ENCODE measurements at regions not wholly inside any gene's neighbourhood (a gene's known extent, or its start where the extent isn't known, plus 50 kb on each side); places are given as distances from the start of the nearest gene placed in this dataset.

DNA sequence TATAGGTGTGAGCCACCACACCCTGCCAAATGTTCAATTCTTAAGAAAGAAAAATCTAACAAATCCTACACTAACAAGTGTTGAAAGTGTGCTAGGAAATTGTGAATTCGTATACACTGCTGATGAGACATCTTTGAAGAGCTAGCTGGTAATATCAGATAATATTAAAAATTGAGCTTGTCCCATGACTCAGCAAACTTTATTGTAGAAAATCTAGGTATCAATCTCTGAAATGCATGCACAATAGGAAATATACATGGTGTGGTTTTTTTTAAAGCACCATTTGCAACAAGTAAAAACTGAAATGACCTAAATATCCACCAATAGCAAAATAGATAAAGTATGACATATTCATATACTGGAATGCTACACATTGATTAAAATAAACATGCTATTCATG lies 110.1 kb upstream of the NXT1 start (continued):
- TF ChIP-seq, protein P1, sequence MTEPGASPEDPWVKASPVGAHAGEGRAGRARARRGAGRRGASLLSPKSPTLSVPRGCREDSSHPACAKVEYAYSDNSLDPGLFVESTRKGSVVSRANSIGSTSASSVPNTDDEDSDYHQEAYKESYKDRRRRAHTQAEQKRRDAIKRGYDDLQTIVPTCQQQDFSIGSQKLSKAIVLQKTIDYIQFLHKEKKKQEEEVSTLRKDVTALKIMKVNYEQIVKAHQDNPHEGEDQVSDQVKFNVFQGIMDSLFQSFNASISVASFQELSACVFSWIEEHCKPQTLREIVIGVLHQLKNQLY (CRISPR knock-in tag; conservative IDR thresholded peaks at IDR 0.05) = no peak
- TF ChIP-seq ZNF217 (CRISPR knock-in tag; IDR thresholded peaks at IDR 0.05) = no peak

DNA sequence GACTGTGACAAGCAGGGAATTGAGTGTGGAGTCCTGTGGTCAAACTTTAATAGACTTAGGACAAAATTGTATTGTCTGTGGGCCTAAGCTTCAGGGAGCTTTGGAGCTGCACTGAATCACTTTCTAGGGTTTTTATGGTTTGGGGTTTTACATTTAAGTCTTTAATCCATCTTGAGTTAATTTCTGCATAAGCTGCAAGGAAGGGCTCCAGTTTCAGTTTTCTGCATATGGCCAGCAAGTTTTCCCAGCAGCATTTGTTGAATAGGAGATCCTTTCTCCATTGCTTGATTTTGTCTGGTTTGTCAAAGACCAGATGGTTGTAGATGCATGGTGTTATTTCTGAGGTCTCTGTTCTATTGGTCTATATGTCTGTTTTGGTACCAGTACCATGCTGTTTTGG lies 113.4 kb upstream of the NXT1 start:
- Histone ChIP-seq H3K9ac (ENCODE audit: insufficient read depth in 1 of 2, low read depth in 2 of 2, low read length in 2 of 2) (no peak overlapping the region), H3K79me2 (ENCODE audit: control insufficient read depth, insufficient read depth, low read length) (no peaks in the 10 kb centered on the region), H4K20me1 (replicated peaks; ENCODE audit: control insufficient read depth, insufficient read depth, low read length) (no peaks in the 10 kb centered on the region), H3K4me3 (no peak overlapping the region), H3K4me1 (replicated peaks in 1 of 2; ENCODE audit: control insufficient read depth in 2 of 2, insufficient read depth in 2 of 2, low read length in 2 of 2) (peaks cover 0 to 3% of the 10 kb centered on the region in 2 experiments; a peak in 1 of 5 replicates), H3K27ac (ENCODE audit: extremely low read depth, low read depth, low read length) (no peak overlapping the region), H3K36me3 (ENCODE audit: control insufficient read depth, insufficient read depth, low read length) (no peaks in the 10 kb centered on the region), H3K4me2 (ENCODE audit: insufficient read depth, low read length) (no peak overlapping the region), H2AFZ (ENCODE audit: low read depth, low read length) (no peak overlapping the region), H3K9me3 (replicated peaks; ENCODE audit: control insufficient read depth, insufficient read depth, low read depth, low read length) (no peaks in the 10 kb centered on the region), H3K27me3 (ENCODE audit: control insufficient read depth in 2 of 2, insufficient read depth in 2 of 2, low read length in 2 of 2) (no peaks in the 10 kb centered on the region), H3K9me1 (ENCODE audit: control insufficient read depth, insufficient read depth, low read length) (no peaks in the 10 kb centered on the region)
- BruUV-seq (replicated peaks) = no TSS peak
- FAIRE-seq = no peak
- POLR2A ChIA-PET = no interaction called here
- intact Hi-C loops (cut with micrococcal nuclease) = loop anchor here (5.0 to 10.0 kb wide), 2 partner anchors 105 to 542 kb away; no protein-coding TSS in a partner anchor
- TF ChIP-seq RBM22 (IDR thresholded peaks at IDR 0.05; ENCODE audit: low read depth, low read length, poor library complexity, severe bottlenecking) (no peak), HNRNPK (IDR thresholded peaks at IDR 0.05; ENCODE audit: low read depth, low read length, poor library complexity, severe bottlenecking) (no peak), CBFA2T3 (IDR thresholded peaks at IDR 0.05) (no peak), ZNF263 (CRISPR knock-in tag; IDR thresholded peaks at IDR 0.05; ENCODE audit: borderline replicate concordance) (no peak)
- in situ Hi-C loops (cut with MboI) = no loop called here
- CTCF ChIA-PET (ENCODE audit: low intra/inter-chr PET ratio) = interaction anchor here (0.6 kb wide), 1 partner anchor 191 kb away, joined by 3 read pairs; no protein-coding TSS in a partner anchor
- no peak for ATAC-seq
- no peak for DNase-seq (ENCODE audit: extremely low read depth in 1 of 4, low spot score in 3 of 4)
